Ishikawa (cell line): ENCODE measurements at regions not wholly inside any gene's neighbourhood (a gene's known extent, or its start where the extent isn't known, plus 50 kb on each side); places are given as distances from the start of the nearest gene placed in this dataset.

Experiments
- CEBPB ChIP-seq: IDR thresholded peaks from 2 replicates; pipeline ENCODE4 v1.6.1; 2012
- CREB1 ChIP-seq: IDR thresholded peaks from 2 replicates; pipeline ENCODE4 v1.6.1; 2012; ENCODE audit warnings: low read depth
- EGR1 ChIP-seq: IDR thresholded peaks from 2 replicates; pipeline ENCODE4 v1.6.1; 2012
- EP300 ChIP-seq: IDR thresholded peaks from 2 replicates; pipeline ENCODE4 v1.6.1; 2012; ENCODE audit warnings: borderline replicate concordance
- FOXM1 ChIP-seq: IDR thresholded peaks from 2 replicates; pipeline ENCODE4 v1.6.1; 2012; ENCODE audit warnings: low read depth, borderline replicate concordance
- NFIC ChIP-seq: IDR thresholded peaks from 2 replicates; pipeline ENCODE4 v1.6.1; 2012
- RAD21 ChIP-seq: IDR thresholded peaks from 2 replicates; pipeline ENCODE4 v1.6.1; 2012; ENCODE audit warnings: low read depth
- TAF1 ChIP-seq: IDR thresholded peaks from 2 replicates; pipeline ENCODE4 v1.6.1; 2012; ENCODE audit warnings: low read depth, mild to moderate bottlenecking
- TCF12 ChIP-seq: IDR thresholded peaks from 2 replicates; pipeline ENCODE4 v1.6.1; 2012; ENCODE audit warnings: low read depth
- TEAD4 ChIP-seq: IDR thresholded peaks from 2 replicates; pipeline ENCODE4 v1.6.1; 2012
- USF1 ChIP-seq: IDR thresholded peaks from 2 replicates; pipeline ENCODE4 v1.6.1; 2012
- YY1 ChIP-seq: IDR thresholded peaks from 2 replicates; pipeline ENCODE4 v1.6.1; 2012; ENCODE audit warnings: low read depth
- ZBTB7A ChIP-seq: IDR thresholded peaks from 2 replicates; pipeline ENCODE4 v1.6.1; 2012; ENCODE audit warnings: low read depth
- TF ChIP-seq, protein P1 (sequence below): IDR thresholded peaks from 2 replicates; pipeline ENCODE4 v1.6.1; 2012
- TF ChIP-seq, protein P2 (sequence below): IDR thresholded peaks from 2 replicates; pipeline ENCODE4 v1.6.1; 2012; ENCODE audit warnings: low read depth, mild to moderate bottlenecking

- TF ChIP-seq YY1 = no peak
- no peak for TF ChIP-seq FOXM1
- TF ChIP-seq, protein P1, sequence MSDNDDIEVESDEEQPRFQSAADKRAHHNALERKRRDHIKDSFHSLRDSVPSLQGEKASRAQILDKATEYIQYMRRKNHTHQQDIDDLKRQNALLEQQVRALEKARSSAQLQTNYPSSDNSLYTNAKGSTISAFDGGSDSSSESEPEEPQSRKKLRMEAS = no peak
- no peak for TF ChIP-seq EGR1
- TF ChIP-seq RAD21 = no peak
- TF ChIP-seq, protein P2, sequence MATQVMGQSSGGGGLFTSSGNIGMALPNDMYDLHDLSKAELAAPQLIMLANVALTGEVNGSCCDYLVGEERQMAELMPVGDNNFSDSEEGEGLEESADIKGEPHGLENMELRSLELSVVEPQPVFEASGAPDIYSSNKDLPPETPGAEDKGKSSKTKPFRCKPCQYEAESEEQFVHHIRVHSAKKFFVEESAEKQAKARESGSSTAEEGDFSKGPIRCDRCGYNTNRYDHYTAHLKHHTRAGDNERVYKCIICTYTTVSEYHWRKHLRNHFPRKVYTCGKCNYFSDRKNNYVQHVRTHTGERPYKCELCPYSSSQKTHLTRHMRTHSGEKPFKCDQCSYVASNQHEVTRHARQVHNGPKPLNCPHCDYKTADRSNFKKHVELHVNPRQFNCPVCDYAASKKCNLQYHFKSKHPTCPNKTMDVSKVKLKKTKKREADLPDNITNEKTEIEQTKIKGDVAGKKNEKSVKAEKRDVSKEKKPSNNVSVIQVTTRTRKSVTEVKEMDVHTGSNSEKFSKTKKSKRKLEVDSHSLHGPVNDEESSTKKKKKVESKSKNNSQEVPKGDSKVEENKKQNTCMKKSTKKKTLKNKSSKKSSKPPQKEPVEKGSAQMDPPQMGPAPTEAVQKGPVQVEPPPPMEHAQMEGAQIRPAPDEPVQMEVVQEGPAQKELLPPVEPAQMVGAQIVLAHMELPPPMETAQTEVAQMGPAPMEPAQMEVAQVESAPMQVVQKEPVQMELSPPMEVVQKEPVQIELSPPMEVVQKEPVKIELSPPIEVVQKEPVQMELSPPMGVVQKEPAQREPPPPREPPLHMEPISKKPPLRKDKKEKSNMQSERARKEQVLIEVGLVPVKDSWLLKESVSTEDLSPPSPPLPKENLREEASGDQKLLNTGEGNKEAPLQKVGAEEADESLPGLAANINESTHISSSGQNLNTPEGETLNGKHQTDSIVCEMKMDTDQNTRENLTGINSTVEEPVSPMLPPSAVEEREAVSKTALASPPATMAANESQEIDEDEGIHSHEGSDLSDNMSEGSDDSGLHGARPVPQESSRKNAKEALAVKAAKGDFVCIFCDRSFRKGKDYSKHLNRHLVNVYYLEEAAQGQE = no peak
- TF ChIP-seq ZBTB7A = no peak
- TF ChIP-seq EP300 = no peak
- no peak for TF ChIP-seq TCF12
- no peak for TF ChIP-seq NFIC
- no peak for TF ChIP-seq CREB1
- TF ChIP-seq TEAD4 = no peak
- no peak for TF ChIP-seq CEBPB
- no peak for TF ChIP-seq TAF1
Observed at GRCh38 chr17:73701701-73702100, 57.5 kb upstream of the SDK2 start.

DNA sequence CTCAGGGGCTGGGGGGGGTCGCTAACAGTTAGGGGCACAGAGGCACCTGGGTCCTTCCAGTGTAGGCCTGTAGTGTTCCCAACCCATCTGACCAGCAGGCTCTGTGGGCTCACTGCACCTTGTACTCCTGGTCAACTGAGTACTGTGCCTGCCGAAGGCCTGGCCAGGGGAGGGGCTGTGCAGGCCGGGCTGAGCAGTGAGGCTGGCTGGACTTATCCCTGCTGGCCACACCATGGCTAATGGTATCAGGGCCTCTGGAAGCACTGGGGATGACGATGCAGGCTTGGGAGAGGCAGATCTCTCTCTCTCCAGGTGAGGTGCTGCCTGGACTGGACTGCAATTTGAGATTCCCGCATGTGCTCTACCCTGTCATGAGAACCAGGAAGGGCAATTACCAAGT, 58.9 kb upstream of the SDK2 start:
- TF ChIP-seq YY1 (no peak), TCF12 (no peak)
- TF ChIP-seq, protein P1 = no peak
- TF ChIP-seq, protein P2 = no peak

- no peak for TF ChIP-seq NFIC
- TF ChIP-seq, protein P2 = no peak
Observed at GRCh38 chr17:73703917-73704316, 59.7 kb upstream of the SDK2 start.

DNA sequence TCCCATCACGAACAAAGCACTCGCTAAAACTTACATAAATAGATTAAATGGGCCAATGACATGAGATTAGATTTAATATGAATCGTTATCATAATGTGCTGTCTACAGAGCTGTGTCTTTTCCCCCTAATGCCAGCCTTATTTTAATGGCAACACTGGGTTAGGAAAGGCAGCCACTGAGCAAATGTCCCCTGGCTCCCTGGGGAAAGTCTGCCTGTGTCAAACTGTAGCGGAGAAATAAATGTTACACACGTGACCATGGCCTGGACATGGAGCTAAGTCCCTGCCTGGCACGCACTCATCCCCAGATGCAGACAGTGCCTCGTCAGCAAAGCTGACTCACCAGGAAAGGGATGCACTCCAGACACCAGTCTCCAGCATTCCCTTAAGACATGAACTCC, 61.3 kb upstream of the SDK2 start:
- TF ChIP-seq RAD21 (no peak), YY1 (no peak), TAF1 (no peak)

GRCh38 chr17:73706428-73706827, 62.2 kb upstream of the SDK2 start:
- TF ChIP-seq TCF12 = no peak
- no peak for TF ChIP-seq TEAD4
- TF ChIP-seq YY1 = no peak
- TF ChIP-seq, protein P2 = no peak
- TF ChIP-seq ZBTB7A = no peak
- no peak for TF ChIP-seq EGR1
- TF ChIP-seq FOXM1 = no peak
- TF ChIP-seq NFIC = no peak
- no peak for TF ChIP-seq CREB1
- no peak for TF ChIP-seq CEBPB
- no peak for TF ChIP-seq TAF1
- TF ChIP-seq RAD21 = no peak
- TF ChIP-seq, protein P1 = no peak
- TF ChIP-seq EP300 = no peak
- no peak for TF ChIP-seq USF1
